OCI-LY1 (cell line): ENCODE measurements at regions not wholly inside any gene's neighbourhood (a gene's known extent, or its start where the extent isn't known, plus 50 kb on each side); places are given as distances from the start of the nearest gene placed in this dataset.

Experiments used
- H2AFZ ChIP-seq: fragments of 200-600 bp; sonication (generic), shearing (Covaris generic); 2 replicates; pipeline ENCODE4 v1.6.0; 2014; ENCODE audit warnings: antibody characterized with exemption, mild to moderate bottlenecking, low read length
- H3F3A ChIP-seq: fragments of 200-600 bp; sonication (generic), shearing (Covaris generic); 2 replicates; pipeline ENCODE4 v1.6.0; 2014; ENCODE audit warnings: mild to moderate bottlenecking, antibody characterized with exemption, low read length, moderate library complexity; ENCODE audit not compliant: insufficient read depth
- H3K27ac ChIP-seq: fragments of 200-600 bp; sonication (generic); 2 replicates; pipeline ENCODE4 v1.5.1; 2014; ENCODE audit warnings: low read length, mixed run types, mild to moderate bottlenecking, low read depth; ENCODE audit not compliant: poor library complexity, severe bottlenecking
- H3K27me3 ChIP-seq: fragments of 200-600 bp; sonication (generic); 2 replicates; pipeline ENCODE4 v1.6.0; 2014; ENCODE audit warnings: antibody characterized with exemption, mild to moderate bottlenecking, low read length, moderate library complexity; ENCODE audit not compliant: insufficient read depth
- H3K36me3 ChIP-seq: fragments of 200-600 bp; sonication (generic); 2 replicates; pipeline ENCODE4 v1.6.1; 2014; ENCODE audit warnings: mild to moderate bottlenecking, antibody characterized with exemption, low read length, moderate library complexity, mixed read lengths; ENCODE audit not compliant: insufficient read depth
- H3K4me1 ChIP-seq: fragments of 200-600 bp; sonication (generic); 2 replicates; pipeline ENCODE4 v1.5.1; 2014; ENCODE audit warnings: mild to moderate bottlenecking, low read length, moderate library complexity; ENCODE audit not compliant: insufficient read depth, severe bottlenecking
- H3K4me2 ChIP-seq: fragments of 200-600 bp; sonication (generic), shearing (Covaris generic); 2 replicates; pipeline ENCODE4 v1.6.1; 2014; ENCODE audit warnings: low read length
- H3K4me3 ChIP-seq: fragments of 200-600 bp; sonication (generic); 2 replicates; pipeline ENCODE4 v1.5.1; 2014; ENCODE audit warnings: low read length, low read depth, mild to moderate bottlenecking, mixed read lengths; ENCODE audit not compliant: poor library complexity, severe bottlenecking
- H3K79me2 ChIP-seq: fragments of 200-600 bp; shearing (Covaris generic); 2 replicates; pipeline ENCODE4 v1.6.1; 2016; ENCODE audit warnings: mixed run types, low read length, mixed read lengths; ENCODE audit not compliant: insufficient read depth
- H3K9ac ChIP-seq: fragments of 200-600 bp; sonication (generic), shearing (Covaris generic); 2 replicates; pipeline ENCODE4 v1.6.1; 2014; ENCODE audit warnings: mild to moderate bottlenecking, low read length, mixed read lengths
- H3K9me2 ChIP-seq: fragments of 200-600 bp; sonication (generic), shearing (Covaris generic); 2 replicates; pipeline ENCODE4 v1.6.1; 2014; ENCODE audit warnings: low read depth, mild to moderate bottlenecking, low read length, mixed read lengths
- H3K9me3 ChIP-seq: fragments of 200-600 bp; shearing (Covaris generic); 2 replicates; pipeline ENCODE4 v1.6.1; 2014; ENCODE audit warnings: low read length, mixed read lengths
- H4K20me1 ChIP-seq: fragments of 200-600 bp; sonication (generic), shearing (Covaris generic); 2 replicates; pipeline ENCODE4 v1.6.0; 2016; ENCODE audit warnings: mild to moderate bottlenecking, low read length; ENCODE audit not compliant: insufficient read depth
- CTCF ChIP-seq: fragments of 200-600 bp; sonication (generic), shearing (Covaris generic); IDR thresholded peaks from 2 replicates; pipeline ENCODE4 v1.5.1; 2017; ENCODE audit warnings: mild to moderate bottlenecking, antibody characterized with exemption, low read length, moderate library complexity, mixed read lengths
- EZH2 ChIP-seq: fragments of 200-600 bp; sonication (generic), shearing (Covaris generic); IDR thresholded peaks from 2 replicates; pipeline ENCODE4 v1.8.0; 2017; ENCODE audit warnings: borderline replicate concordance, mixed run types, mild to moderate bottlenecking, antibody characterized with exemption, low read length, moderate library complexity, mixed read lengths

GRCh38 chr22:34866495-34867131 is 199.3 kb upstream of the ISX start:
- Histone ChIP-seq H3K9me2 (no peaks in the 10 kb centered on the region), H3K27ac (no peak overlapping the region), H3K27me3 (no peaks in the 10 kb centered on the region; the same call in 1 of the 2 replicates), H3K9me3 (no peaks in the 10 kb centered on the region), H3F3A (no peaks in the 10 kb centered on the region), H3K9ac (no peak overlapping the region), H3K36me3 (no peaks in the 10 kb centered on the region), H2AFZ (no peak overlapping the region), H3K79me2 (no peaks in the 10 kb centered on the region), H3K4me3 (no peak overlapping the region), H3K4me1 (no peaks in the 10 kb centered on the region), H4K20me1 (no peaks in the 10 kb centered on the region), H3K4me2 (no peak overlapping the region)
- no peak for TF ChIP-seq EZH2
- no peak for TF ChIP-seq CTCF

GRCh38 chr22:34877506-34877905 is 188.5 kb upstream of the ISX start:
- Histone ChIP-seq H3K36me3 (no peaks in the 10 kb centered on the region), H3K27ac (no peak overlapping the region), H3K4me1 (no peaks in the 10 kb centered on the region), H3K9ac (no peak overlapping the region), H3K79me2 (no peaks in the 10 kb centered on the region), H3K4me2 (no peak overlapping the region), H3F3A (no peaks in the 10 kb centered on the region), H3K9me3 (no peaks in the 10 kb centered on the region), H2AFZ (no peak overlapping the region), H4K20me1 (no peaks in the 10 kb centered on the region), H3K9me2 (no peaks in the 10 kb centered on the region), H3K27me3 (no peaks in the 10 kb centered on the region), H3K4me3 (no peak overlapping the region)
- TF ChIP-seq CTCF: no peak
- no peak for TF ChIP-seq EZH2

- Histone ChIP-seq H3F3A (no peaks in the 10 kb centered on the region), H2AFZ (no peak overlapping the region), H3K27me3 (no peaks in the 10 kb centered on the region), H3K9ac (no peak overlapping the region), H3K27ac (no peak overlapping the region), H3K9me2 (no peaks in the 10 kb centered on the region), H3K4me1 (no peaks in the 10 kb centered on the region), H3K4me3 (no peak overlapping the region), H3K79me2 (no peaks in the 10 kb centered on the region), H3K9me3 (no peaks in the 10 kb centered on the region), H3K36me3 (no peaks in the 10 kb centered on the region), H3K4me2 (no peak overlapping the region), H4K20me1 (no peaks in the 10 kb centered on the region)
- TF ChIP-seq CTCF: no peak
- TF ChIP-seq EZH2: no peak
Observed at GRCh38 chr22:34878171-34878570, 187.8 kb upstream of the ISX start.
